H1 (cell line): ENCODE measurements at regions not wholly inside any gene's neighbourhood (a gene's known extent, or its start where the extent isn't known, plus 50 kb on each side); places are given as distances from the start of the nearest gene placed in this dataset.

Experiments used
- BACH1 ChIP-seq: IDR thresholded peaks from 2 replicates; pipeline ENCODE4 v1.6.1; 2012; ENCODE audit warnings: low read length, improper control_type of control experiment
- CREB1 ChIP-seq: IDR thresholded peaks from 2 replicates; pipeline ENCODE4 v1.6.1; 2012; ENCODE audit warnings: inconsistent platforms
- EP300 ChIP-seq, 2 experiments: IDR thresholded peaks; 1 replicate in 1 of 2; 2 replicates in 1 of 2; pipeline ENCODE4 v1.6.1; 2011 to 2012; ENCODE audit warnings: low read depth in 2 of 2, low read length in 2 of 2, mild to moderate bottlenecking in 2 of 2, borderline replicate concordance in 1 of 2, inconsistent platforms in 1 of 2, moderate library complexity in 1 of 2
- GABPA ChIP-seq: IDR thresholded peaks from 2 replicates; pipeline ENCODE4 v1.6.1; 2011; ENCODE audit warnings: mild to moderate bottlenecking, low read length, moderate library complexity, borderline replicate concordance; ENCODE audit not compliant: insufficient read depth
- MAFK ChIP-seq: IDR thresholded peaks from 2 replicates; pipeline ENCODE4 v1.6.1; 2012; ENCODE audit warnings: low read depth, mild to moderate bottlenecking, improper control_type of control experiment, low read length
- POLR2A ChIP-seq, 2 experiments: IDR thresholded peaks; 1 replicate in 1 of 2; 2 replicates in 1 of 2; pipeline ENCODE4 v1.6.1; 2011; ENCODE audit warnings: low read depth in 2 of 2, low read length in 2 of 2, mild to moderate bottlenecking in 2 of 2; ENCODE audit errors: control extremely low read depth in 1 of 2
- SP1 ChIP-seq: IDR thresholded peaks from 2 replicates; pipeline ENCODE4 v1.6.1; 2011; ENCODE audit warnings: low read depth, low read length
- TCF12 ChIP-seq: IDR thresholded peaks from 2 replicates; pipeline ENCODE4 v1.6.1; 2011; ENCODE audit warnings: low read depth, mild to moderate bottlenecking, low read length
- TF ChIP-seq, protein P1 (sequence below), 3 experiments: IDR thresholded peaks; 1 replicate in 2 of 3; 2 replicates in 1 of 3; pipeline versions ENCODE4 v1.5.1 to v1.6.1; 2011; ENCODE audit warnings: low read length in 3 of 3, mild to moderate bottlenecking in 3 of 3, inconsistent platforms in 2 of 3, low read depth in 1 of 3, moderate library complexity in 1 of 3; ENCODE audit not compliant: insufficient read depth in 1 of 3; ENCODE audit errors: control extremely low read depth in 1 of 3

DNA sequence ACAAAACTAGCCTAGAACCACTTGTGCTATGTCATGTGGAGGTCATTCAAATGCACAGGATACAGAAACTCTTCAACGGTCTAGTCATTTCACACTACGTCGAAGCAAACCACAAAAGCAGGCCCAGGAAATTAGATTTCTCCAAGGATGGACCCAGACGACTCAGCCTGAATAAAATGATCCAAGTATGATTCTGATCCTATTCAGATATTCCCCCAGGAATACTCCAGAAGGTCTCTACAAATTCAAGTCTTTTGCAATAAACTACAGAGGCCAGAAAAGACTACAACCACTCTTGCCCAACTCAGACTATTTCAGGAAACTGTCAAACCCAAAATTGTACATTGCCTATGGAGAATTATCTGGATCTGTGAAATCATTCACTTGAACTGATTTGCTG is 422.5 kb downstream of the METTL4 start:
- TF ChIP-seq, protein P1, sequence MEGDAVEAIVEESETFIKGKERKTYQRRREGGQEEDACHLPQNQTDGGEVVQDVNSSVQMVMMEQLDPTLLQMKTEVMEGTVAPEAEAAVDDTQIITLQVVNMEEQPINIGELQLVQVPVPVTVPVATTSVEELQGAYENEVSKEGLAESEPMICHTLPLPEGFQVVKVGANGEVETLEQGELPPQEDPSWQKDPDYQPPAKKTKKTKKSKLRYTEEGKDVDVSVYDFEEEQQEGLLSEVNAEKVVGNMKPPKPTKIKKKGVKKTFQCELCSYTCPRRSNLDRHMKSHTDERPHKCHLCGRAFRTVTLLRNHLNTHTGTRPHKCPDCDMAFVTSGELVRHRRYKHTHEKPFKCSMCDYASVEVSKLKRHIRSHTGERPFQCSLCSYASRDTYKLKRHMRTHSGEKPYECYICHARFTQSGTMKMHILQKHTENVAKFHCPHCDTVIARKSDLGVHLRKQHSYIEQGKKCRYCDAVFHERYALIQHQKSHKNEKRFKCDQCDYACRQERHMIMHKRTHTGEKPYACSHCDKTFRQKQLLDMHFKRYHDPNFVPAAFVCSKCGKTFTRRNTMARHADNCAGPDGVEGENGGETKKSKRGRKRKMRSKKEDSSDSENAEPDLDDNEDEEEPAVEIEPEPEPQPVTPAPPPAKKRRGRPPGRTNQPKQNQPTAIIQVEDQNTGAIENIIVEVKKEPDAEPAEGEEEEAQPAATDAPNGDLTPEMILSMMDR (IDR thresholded peaks at IDR 0.05; ENCODE audit: control extremely low read depth in 1 of 3, insufficient read depth in 1 of 3, low read depth in 1 of 3, low read length in 3 of 3): no peak
- TF ChIP-seq POLR2A (IDR thresholded peaks at IDR 0.05; ENCODE audit: control extremely low read depth in 1 of 2, low read depth in 2 of 2, low read length in 2 of 2) (no peak), MAFK (no peak), TCF12 (no peak), SP1 (no peak), GABPA (no peak), EP300 (IDR thresholded peaks at IDR 0.05; ENCODE audit: borderline replicate concordance in 1 of 2, low read depth in 2 of 2, low read length in 2 of 2) (no peak), BACH1 (no peak), CREB1 (no peak)
